ENCODE measurements at regions not wholly inside any gene's neighbourhood (a gene's known extent, or its start where the extent isn't known, plus 50 kb on each side); places are given as distances from the start of the nearest gene placed in this dataset.

DNA sequence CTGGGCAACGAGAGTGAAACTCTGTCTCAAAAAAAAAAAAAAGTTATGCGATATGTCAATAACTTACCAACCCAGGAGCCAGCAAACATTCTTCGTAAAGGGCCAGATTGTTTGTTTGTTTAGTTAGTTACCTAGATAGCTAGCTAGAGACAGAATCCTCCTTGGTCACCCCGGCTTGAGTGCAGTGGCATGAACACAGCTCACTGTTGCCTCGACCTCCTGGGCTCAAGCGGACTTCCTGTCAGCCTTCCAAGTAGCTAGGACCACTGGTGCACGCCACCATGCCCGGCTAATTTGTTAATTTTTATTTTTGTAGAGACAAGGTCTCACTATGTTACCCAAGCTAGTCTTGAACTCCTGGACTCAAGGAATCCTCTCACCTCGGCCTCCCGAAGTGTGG lies 113.0 kb downstream of the LITAF start:
- DNase-seq (ENCODE audit: low read depth, low spot score), result no peak

GRCh38 chr16:11474617-11475291 lies 112.0 kb downstream of the LITAF start:
- DNase-seq (ENCODE audit: low read depth, low spot score), result no peak

DNA sequence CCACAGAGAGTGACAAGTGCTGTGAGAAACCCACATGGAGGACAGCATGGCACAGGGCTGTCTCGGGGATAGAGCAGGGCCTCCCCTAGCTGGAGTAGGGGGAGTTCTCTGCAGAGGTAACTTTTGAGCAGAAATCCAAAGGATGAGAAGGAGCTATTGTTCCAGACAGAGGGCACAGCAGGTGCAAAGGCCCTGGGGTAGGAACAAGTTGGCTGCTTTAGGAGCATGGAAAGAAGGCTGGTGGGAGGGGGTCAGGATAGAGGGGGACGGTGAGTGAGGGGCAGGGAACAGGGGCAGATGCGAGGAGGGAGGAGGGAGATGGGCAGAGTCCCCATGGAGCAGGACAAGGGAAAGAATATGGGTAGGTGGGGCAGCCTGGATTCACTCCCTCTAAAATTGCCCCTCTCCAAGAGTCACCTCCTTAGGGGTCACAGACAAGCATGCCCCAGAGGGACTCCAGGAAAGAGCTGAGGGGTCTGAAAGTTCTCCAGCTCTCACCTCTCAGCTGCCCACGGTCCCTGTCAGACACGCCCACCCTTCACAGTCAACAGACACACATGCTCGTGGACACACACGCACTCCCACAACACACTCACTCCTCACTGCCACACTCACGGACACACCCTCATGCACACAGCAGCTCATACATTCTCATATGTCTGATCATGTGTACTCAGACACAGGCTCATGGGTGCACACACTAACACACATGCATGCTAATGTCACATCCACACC lies 110.7 kb downstream of the LITAF start:
- no peak for DNase-seq (ENCODE audit: low read depth, low spot score)

DNA sequence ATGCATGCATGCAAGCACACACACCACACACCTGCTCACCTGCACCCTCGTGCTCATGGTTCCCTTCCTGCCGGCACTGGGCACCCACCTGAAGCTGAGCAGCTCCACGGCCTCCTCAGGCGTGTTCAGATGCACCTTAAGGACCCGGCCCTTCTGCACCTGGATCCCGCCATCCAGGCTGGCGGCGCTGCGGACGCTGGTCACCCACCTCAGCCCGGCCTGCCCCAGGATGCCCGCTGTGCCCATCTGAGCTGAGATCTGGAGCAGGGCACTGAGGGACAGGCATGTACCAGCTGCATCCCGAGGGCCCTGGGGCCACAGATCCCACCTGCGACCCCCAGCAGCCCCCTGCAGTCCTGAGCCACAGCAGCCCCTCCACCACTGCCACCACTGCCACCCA lies 110.0 kb downstream of the LITAF start:
- no peak for DNase-seq (ENCODE audit: low read depth, low spot score)

- no peak for DNase-seq (ENCODE audit: low read depth, low spot score)
These were observed 108.1 kb downstream of the LITAF start for GRCh38 chr16:11478431-11479119.

DNA sequence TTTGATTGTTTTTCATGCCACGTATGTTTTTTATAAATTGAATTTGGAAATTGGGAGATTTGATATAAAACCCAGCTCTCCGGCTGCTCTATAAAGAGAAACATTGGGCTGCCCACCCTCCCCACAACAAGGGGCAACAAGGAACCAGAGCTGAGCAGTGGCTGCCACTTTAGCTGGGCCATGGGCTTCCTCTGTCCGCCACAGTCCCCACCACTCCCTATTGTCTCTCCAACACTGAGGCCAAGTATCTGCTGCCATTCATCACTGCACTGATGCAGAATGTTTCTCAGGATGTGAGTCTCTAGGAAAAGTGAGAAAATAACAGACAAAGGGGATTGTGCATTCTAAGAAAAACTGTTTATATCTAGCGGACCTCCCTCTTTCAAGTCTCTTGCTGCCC lies 106.8 kb downstream of the LITAF start:
- DNase-seq (ENCODE audit: low read depth, low spot score), result no peak

- DNase-seq (ENCODE audit: low read depth, low spot score), result no peak
These were observed 106.1 kb downstream of the LITAF start for GRCh38 chr16:11480634-11481033.

- DNase-seq (ENCODE audit: low read depth, low spot score), result no peak
These were observed 104.7 kb downstream of the LITAF start for GRCh38 chr16:11481987-11482386.

- DNase-seq (ENCODE audit: low read depth, low spot score), result no peak
These were observed 103.6 kb downstream of the LITAF start for GRCh38 chr16:11482946-11483748.

DNA sequence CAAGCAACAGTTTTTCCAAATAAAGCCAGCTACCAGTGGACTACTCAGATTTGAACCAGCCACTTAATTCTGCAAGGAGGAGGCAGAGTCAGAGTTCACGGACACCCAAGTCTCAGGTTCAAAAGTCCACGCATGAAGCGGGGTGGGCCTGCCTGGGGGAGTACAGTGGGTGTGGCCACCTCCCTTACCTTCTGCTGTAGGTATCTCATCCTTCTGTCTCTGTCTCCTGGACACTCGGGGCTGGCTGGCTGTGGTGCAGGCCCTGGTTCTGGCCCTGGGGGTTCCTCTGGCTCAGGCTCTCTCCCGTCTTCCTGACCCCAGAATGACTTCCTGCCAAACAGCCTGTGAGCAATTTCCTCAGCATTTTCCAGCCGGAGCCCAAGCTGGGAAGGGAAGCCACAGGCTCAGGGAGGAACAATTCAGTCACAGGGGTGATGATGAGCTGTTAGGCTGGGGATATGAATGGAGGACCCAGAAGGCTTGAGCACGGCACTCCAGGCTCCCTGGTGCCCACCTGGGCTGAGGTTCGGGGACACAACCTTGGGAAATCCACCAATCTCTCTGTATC lies 101.9 kb downstream of the LITAF start:
- no peak for DNase-seq (ENCODE audit: low read depth, low spot score)

DNA sequence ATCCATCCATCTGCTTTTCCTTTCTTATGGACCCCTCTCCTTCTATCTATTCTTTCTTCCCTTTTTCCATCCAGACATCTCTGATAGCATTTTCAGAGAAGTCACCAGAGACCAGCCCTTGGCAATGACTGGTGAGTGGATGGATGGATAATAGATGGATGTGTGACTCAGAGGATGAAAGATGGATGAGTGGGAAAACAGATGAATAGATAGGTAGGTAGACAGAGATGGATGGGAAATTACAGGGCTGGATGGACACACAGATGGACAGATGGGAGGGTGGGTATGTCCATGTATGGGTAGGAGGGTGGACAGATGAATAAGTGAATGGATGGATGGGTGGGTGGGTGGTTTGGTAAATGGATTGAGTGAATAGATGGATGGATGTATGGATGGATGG lies 101.0 kb downstream of the LITAF start:
- DNase-seq (ENCODE audit: low read depth, low spot score), result no peak

GRCh38 chr16:11487289-11487688 lies 99.4 kb downstream of the LITAF start:
- DNase-seq (ENCODE audit: low read depth, low spot score), result no peak

DNA sequence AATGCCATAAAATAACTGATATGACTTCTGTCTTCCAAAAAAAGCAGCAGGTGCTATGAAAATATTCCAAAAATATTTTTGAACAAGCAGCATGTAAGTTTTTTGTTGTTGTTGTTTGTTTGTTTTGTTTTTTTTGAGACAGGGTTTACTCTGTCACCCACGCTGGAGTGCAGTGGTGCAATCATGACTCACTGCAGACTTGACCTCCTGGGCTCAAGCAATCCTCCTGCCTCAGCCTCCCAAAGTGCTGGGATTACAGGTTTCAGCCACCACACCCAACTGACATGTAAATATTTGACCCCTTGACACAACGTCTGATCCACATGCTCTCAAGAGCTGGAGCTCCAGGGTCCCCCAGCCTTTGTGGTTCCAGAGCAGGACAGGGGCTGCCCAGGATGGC lies 98.4 kb downstream of the LITAF start:
- DNase-seq (ENCODE audit: low read depth, low spot score), result no peak

GRCh38 chr16:11491524-11491923 lies 95.2 kb downstream of the LITAF start:
- DNase-seq (ENCODE audit: low read depth, low spot score), result no peak

GRCh38 chr16:11492808-11493530 lies 93.8 kb downstream of the LITAF start:
- no peak for DNase-seq (ENCODE audit: low read depth, low spot score)

DNA sequence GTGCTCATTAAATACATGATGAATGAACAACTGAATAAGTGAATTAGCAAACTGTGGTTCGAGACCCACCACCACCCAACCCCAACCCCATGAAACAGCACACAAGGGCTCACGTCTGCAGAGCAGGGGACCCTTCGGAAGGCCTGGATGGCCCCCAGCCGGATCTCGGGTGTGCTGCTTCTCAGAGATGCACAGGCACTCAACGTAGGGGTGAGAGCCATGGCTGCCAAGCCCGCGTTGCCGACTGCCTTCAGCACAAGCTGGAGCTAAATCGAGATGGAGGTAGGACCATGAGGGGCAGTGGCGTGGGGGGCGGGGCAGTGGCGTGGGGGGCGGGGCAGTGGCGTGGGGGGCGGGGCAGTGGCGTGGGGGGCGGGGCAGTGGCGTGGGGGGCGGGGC lies 93.2 kb downstream of the LITAF start:
- DNase-seq (ENCODE audit: low read depth, low spot score), result no peak

DNA sequence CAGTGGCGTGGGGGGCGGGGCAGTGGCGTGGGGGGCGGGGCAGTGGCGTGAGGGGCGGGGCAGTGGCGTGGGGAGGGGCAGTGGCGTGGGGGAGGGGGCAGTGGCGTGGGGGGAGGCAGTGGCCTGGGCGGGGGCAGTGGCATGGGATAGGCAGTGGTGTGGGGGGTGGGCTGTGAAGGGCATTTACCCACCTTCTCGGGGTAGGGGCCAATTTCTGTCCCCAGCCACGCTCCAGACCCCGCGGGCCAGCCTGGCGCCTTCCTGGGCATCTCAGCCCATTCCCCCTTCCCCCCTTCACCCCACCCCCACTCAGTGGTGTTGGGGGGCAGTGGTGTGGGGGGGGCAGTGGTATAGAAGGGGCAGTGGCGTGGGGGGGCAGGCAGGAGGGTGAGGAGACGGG lies 92.7 kb downstream of the LITAF start:
- no peak for DNase-seq (ENCODE audit: low read depth, low spot score)

GRCh38 chr16:11494433-11494832 lies 92.3 kb downstream of the LITAF start:
- no peak for DNase-seq (ENCODE audit: low read depth, low spot score)

GRCh38 chr16:11495066-11495407 lies 91.7 kb downstream of the LITAF start:
- DNase-seq (ENCODE audit: low read depth, low spot score), result no peak
